H9 (cell line): ENCODE measurements at regions not wholly inside any gene's neighbourhood (a gene's known extent, or its start where the extent isn't known, plus 50 kb on each side); places are given as distances from the start of the nearest gene placed in this dataset.

Source experiments
- DNase-seq: peaks from one replicate; pipeline ENCODE4 v3.0.0-alpha.2; 2017
- H2AFZ ChIP-seq: one replicate; pipeline ENCODE4 v1.6.1; 2013; ENCODE audit warnings: mild to moderate bottlenecking, low read length, control low read depth, moderate library complexity
- H2AK5ac ChIP-seq: 2 replicates; pipeline ENCODE4 v1.6.1; 2013; ENCODE audit warnings: low read length, control low read depth, mixed read lengths; ENCODE audit not compliant: insufficient read length
- H2BK120ac ChIP-seq: one replicate; pipeline ENCODE4 v1.6.1; 2013; ENCODE audit warnings: low read depth, mild to moderate bottlenecking, low read length, control low read depth, inconsistent platforms; ENCODE audit not compliant: poor library complexity, severe bottlenecking
- H2BK12ac ChIP-seq: 2 replicates; pipeline ENCODE4 v1.6.1; 2013; ENCODE audit warnings: low read length, control low read depth, mixed read lengths, low read depth; ENCODE audit not compliant: insufficient read length
- H2BK15ac ChIP-seq: 2 replicates; pipeline ENCODE4 v1.6.1; 2013; ENCODE audit warnings: low read depth, low read length, control low read depth
- H2BK20ac ChIP-seq: one replicate; pipeline ENCODE4 v1.6.1; 2013; ENCODE audit warnings: low read depth, mild to moderate bottlenecking, low read length, control low read depth, inconsistent platforms; ENCODE audit not compliant: poor library complexity, severe bottlenecking
- H2BK5ac ChIP-seq: 2 replicates; pipeline ENCODE4 v1.6.1; 2013; ENCODE audit warnings: low read length, control low read depth, mixed read lengths; ENCODE audit not compliant: insufficient read length
- H3K14ac ChIP-seq: 2 replicates; pipeline ENCODE4 v1.6.1; 2013; ENCODE audit warnings: low read length, control low read depth; ENCODE audit not compliant: insufficient read depth
- H3K18ac ChIP-seq: 2 replicates; pipeline ENCODE4 v1.6.1; 2013; ENCODE audit warnings: low read depth, mild to moderate bottlenecking, mixed read lengths, low read length, control low read depth; ENCODE audit not compliant: insufficient read length
- H3K23ac ChIP-seq: 2 replicates; pipeline ENCODE4 v1.6.1; 2013; ENCODE audit warnings: low read length, control low read depth, mixed read lengths, low read depth; ENCODE audit not compliant: insufficient read length
- H3K23me2 ChIP-seq: 2 replicates; pipeline ENCODE4 v1.6.1; 2013; ENCODE audit warnings: low read depth, mild to moderate bottlenecking, mixed read lengths, low read length, control low read depth; ENCODE audit not compliant: insufficient read length, poor library complexity, severe bottlenecking
- H3K27ac ChIP-seq: 2 replicates; pipeline ENCODE4 v1.5.1; 2013; ENCODE audit warnings: low read length, control low read depth, mixed read lengths, low read depth; ENCODE audit not compliant: insufficient read length
- H3K27me3 ChIP-seq: 2 replicates; pipeline ENCODE4 v1.6.1; 2013; ENCODE audit warnings: low read length, control low read depth, inconsistent platforms; ENCODE audit not compliant: insufficient read depth
- H3K4ac ChIP-seq: 2 replicates; pipeline ENCODE4 v1.6.1; 2013; ENCODE audit warnings: low read depth, mild to moderate bottlenecking, control low read depth, inconsistent platforms, low read length, moderate library complexity
- H3K4me1 ChIP-seq: 2 replicates; pipeline ENCODE4 v1.6.1; 2013; ENCODE audit warnings: low read length, control low read depth, inconsistent platforms; ENCODE audit not compliant: insufficient read depth
- H3K4me2 ChIP-seq: 2 replicates; pipeline ENCODE4 v1.6.1; 2013; ENCODE audit warnings: low read length, control low read depth, mixed read lengths; ENCODE audit not compliant: insufficient read length, insufficient read depth
- H3K56ac ChIP-seq: 2 replicates; pipeline ENCODE4 v1.6.1; 2013; ENCODE audit warnings: low read depth, mild to moderate bottlenecking, mixed read lengths, low read length, control low read depth; ENCODE audit not compliant: insufficient read length
- H3K79me1 ChIP-seq: 2 replicates; pipeline ENCODE4 v1.6.1; 2013; ENCODE audit warnings: low read depth, mild to moderate bottlenecking, moderate library complexity, low read length, control low read depth, inconsistent platforms; ENCODE audit not compliant: insufficient read depth, poor library complexity, severe bottlenecking
- H3K79me2 ChIP-seq: 2 replicates; pipeline ENCODE4 v1.6.1; 2013; ENCODE audit warnings: low read length, control low read depth, inconsistent platforms; ENCODE audit not compliant: insufficient read depth
- H3K9ac ChIP-seq: 2 replicates; pipeline ENCODE4 v1.6.1; 2013; ENCODE audit warnings: low read length, control low read depth, mixed read lengths; ENCODE audit not compliant: insufficient read length; ENCODE audit errors: extremely low read depth
- H3K9me3 ChIP-seq: one replicate; pipeline ENCODE4 v1.6.1; 2013; ENCODE audit warnings: low read depth, low read length, inconsistent platforms; ENCODE audit not compliant: control insufficient read depth
- H3T11ph ChIP-seq: one replicate; pipeline ENCODE4 v1.6.1; 2013; ENCODE audit warnings: mild to moderate bottlenecking, low read length, control low read depth, inconsistent platforms
- H4K20me1 ChIP-seq: one replicate; pipeline ENCODE4 v1.6.1; 2013; ENCODE audit not compliant: control insufficient read depth, insufficient read length, insufficient read depth
- H4K5ac ChIP-seq: 2 replicates; pipeline ENCODE4 v1.6.1; 2013; ENCODE audit warnings: low read depth, mild to moderate bottlenecking, mixed read lengths, low read length, control low read depth; ENCODE audit not compliant: insufficient read length
- H4K8ac ChIP-seq: replicated peaks from 2 replicates; pipeline ENCODE4 v1.6.1; 2013; ENCODE audit warnings: low read length, control low read depth, mixed read lengths, low read depth; ENCODE audit not compliant: insufficient read length
- H4K91ac ChIP-seq: 2 replicates; pipeline ENCODE4 v1.6.1; 2013; ENCODE audit warnings: low read depth, mild to moderate bottlenecking, moderate library complexity, mixed read lengths, low read length, control low read depth; ENCODE audit not compliant: insufficient read length
- H3K27ac Mint-ChIP-seq, 3 experiments: 2 replicates in 2 of 3; 3 replicates in 1 of 3; pipeline ENCODE4 v1.8.0; 2020 to 2021; ENCODE audit warnings: mixed read lengths in 3 of 3, mild to moderate bottlenecking in 1 of 3, moderate library complexity in 1 of 3
- H3K27me3 Mint-ChIP-seq: 2 replicates; pipeline ENCODE4 v1.8.0; 2021; ENCODE audit warnings: low read depth, mild to moderate bottlenecking, moderate library complexity, mixed read lengths
- H3K36me3 Mint-ChIP-seq, 3 experiments: 2 replicates in 2 of 3; 3 replicates in 1 of 3; pipeline ENCODE4 v1.8.0; 2020 to 2021; ENCODE audit warnings: low read depth in 3 of 3, mixed read lengths in 3 of 3; ENCODE audit not compliant: insufficient read depth in 1 of 3
- H3K4me1 Mint-ChIP-seq, 2 experiments: 2 replicates each; pipeline ENCODE4 v1.8.0; 2020; ENCODE audit warnings: mixed read lengths in 2 of 2
- H3K4me3 Mint-ChIP-seq, 2 experiments: 2 replicates in 1 of 2; 3 replicates in 1 of 2; pipeline ENCODE4 v1.8.0; 2020 to 2021; ENCODE audit warnings: mild to moderate bottlenecking in 2 of 2, mixed read lengths in 2 of 2, moderate library complexity in 1 of 2
- H3K9me3 Mint-ChIP-seq, 2 experiments: 2 replicates in 1 of 2; 3 replicates in 1 of 2; pipeline ENCODE4 v1.8.0; 2020; ENCODE audit warnings: mild to moderate bottlenecking in 2 of 2, mixed read lengths in 2 of 2, moderate library complexity in 1 of 2
- CTCF ChIP-seq: fragments of 200-600 bp; sonication (generic); conservative IDR thresholded peaks from 3 replicates; pipeline ENCODE4 v1.8.0; 2021; ENCODE audit warnings: antibody characterized with exemption, mild to moderate bottlenecking

GRCh38 chr16:77599793-77600415 lies 122.4 kb upstream of the NUDT7 start:
- peaks cover 6% of the 10 kb centered on the region for H3K9me3 ChIP-seq
- H3K18ac ChIP-seq: no peak overlapping the region
- H3K23me2 ChIP-seq: no peaks in the 10 kb centered on the region
- H3K14ac ChIP-seq: no peak overlapping the region
- Mint-ChIP-seq H3K36me3 (peaks cover 2 to 27% (median 7%) of the 10 kb centered on the region in 3 experiments; a peak in 6 of 7 replicates), H3K4me1 (peaks cover 8 to 17% of the 10 kb centered on the region in 2 experiments), H3K27me3 (no peaks in the 10 kb centered on the region), H3K9me3 (peaks cover 13 to 27% of the 10 kb centered on the region in 2 experiments), H3K4me3 (no peak overlapping the region), H3K27ac (no peak overlapping the region)
- H2BK20ac ChIP-seq: no peak overlapping the region
- H2BK12ac ChIP-seq: no peak overlapping the region
- no peak overlapping the region for H4K91ac ChIP-seq
- H4K8ac ChIP-seq: no peak overlapping the region
- H3K79me2 ChIP-seq: no peaks in the 10 kb centered on the region
- no peaks in the 10 kb centered on the region for H3K79me1 ChIP-seq
- H3K23ac ChIP-seq: no peak overlapping the region
- H2BK15ac ChIP-seq: no peak overlapping the region
- no peak overlapping the region for H3K9ac ChIP-seq
- no peak overlapping the region for H3T11ph ChIP-seq
- no peaks in the 10 kb centered on the region for H3K27me3 ChIP-seq
- no peak overlapping the region for H3K56ac ChIP-seq
- no peak overlapping the region for H2BK120ac ChIP-seq
- H4K5ac ChIP-seq: no peak overlapping the region
- no peak overlapping the region for H2BK5ac ChIP-seq
- H2AK5ac ChIP-seq: no peak overlapping the region
- 0 out of 2 replicates have a peak, but pooled peaks cover 5% of the 10 kb centered on the region for H3K4me1 ChIP-seq
- no peaks in the 10 kb centered on the region for H4K20me1 ChIP-seq
- H3K4me2 ChIP-seq: no peak overlapping the region
- no peak overlapping the region for H3K4ac ChIP-seq
- peak; percentile 84 for TF ChIP-seq CTCF
- no peak for DNase-seq
- no peak overlapping the region for H3K27ac ChIP-seq
- H2AFZ ChIP-seq: no peak overlapping the region
